SK-N-SH treated with all-trans-retinoic acid at 6 μM for 48 hours (cell line): ENCODE measurements at regions not wholly inside any gene's neighbourhood (a gene's known extent, or its start where the extent isn't known, plus 50 kb on each side); places are given as distances from the start of the nearest gene placed in this dataset.

Experiments
- ATAC-seq: fragments of 200-7000 bp; cut with Tn5 transposase; 3 replicates; pipeline ENCODE4 v1.9.1; 2020; ENCODE audit warnings: mild to moderate bottlenecking, moderate library complexity
- BACH2 ChIP-seq: fragments of 250-450 bp; sonication (Bioruptor Pico); IDR thresholded peaks from 2 replicates; pipeline ENCODE4 v1.9.0; 2021; ENCODE audit warnings: mild to moderate bottlenecking, borderline replicate concordance
- CSDC2 ChIP-seq: fragments of 250-450 bp; sonication (Bioruptor Pico); IDR thresholded peaks from 2 replicates; pipeline ENCODE4 v1.5.0; 2020; ENCODE audit warnings: mild to moderate bottlenecking, moderate library complexity
- ESRRG ChIP-seq: fragments of 250-450 bp; sonication (Bioruptor Pico); IDR thresholded peaks from 2 replicates; pipeline ENCODE4 v1.6.1; 2021; ENCODE audit warnings: mild to moderate bottlenecking
- GLIS3 ChIP-seq: fragments of 250-450 bp; sonication (Bioruptor Pico); IDR thresholded peaks from 2 replicates; pipeline ENCODE4 v1.5.0; 2020; ENCODE audit warnings: mild to moderate bottlenecking, moderate library complexity
- ISL1 ChIP-seq: fragments of 250-450 bp; sonication (Bioruptor Pico); IDR thresholded peaks from 2 replicates; pipeline ENCODE4 v2.1.2; 2022; ENCODE audit warnings: mild to moderate bottlenecking, moderate library complexity
- OSR1 ChIP-seq: fragments of 250-450 bp; sonication (Bioruptor Pico); IDR thresholded peaks from 2 replicates; pipeline ENCODE4 v1.8.0; 2022; ENCODE audit warnings: moderate library complexity, mild to moderate bottlenecking, inconsistent platforms
- POU6F1 ChIP-seq: fragments of 250-450 bp; sonication (Bioruptor Pico); IDR thresholded peaks from 2 replicates; pipeline ENCODE4 v1.8.0; 2021; ENCODE audit warnings: low read depth, mild to moderate bottlenecking, moderate library complexity, borderline replicate concordance
- RARB ChIP-seq: fragments of 250-450 bp; sonication (Bioruptor Pico); IDR thresholded peaks from 2 replicates; pipeline ENCODE4 v1.8.0; 2021; ENCODE audit warnings: mild to moderate bottlenecking, moderate library complexity
- SNAI2 ChIP-seq: fragments of 250-450 bp; sonication (Bioruptor Pico); IDR thresholded peaks from 2 replicates; pipeline ENCODE4 v1.5.0; 2020; ENCODE audit warnings: mild to moderate bottlenecking, moderate library complexity
- TCF4 ChIP-seq: fragments of 250-450 bp; sonication (Bioruptor Pico); IDR thresholded peaks from 2 replicates; pipeline ENCODE4 v1.8.0; 2021; ENCODE audit warnings: mild to moderate bottlenecking, moderate library complexity, borderline replicate concordance
- TOX ChIP-seq: fragments of 250-450 bp; sonication (Bioruptor Pico); IDR thresholded peaks from 2 replicates; pipeline ENCODE4 v1.8.0; 2021; ENCODE audit warnings: mild to moderate bottlenecking, moderate library complexity, borderline replicate concordance
- ZC3H10 ChIP-seq: fragments of 250-450 bp; sonication (Bioruptor Pico); IDR thresholded peaks from 2 replicates; pipeline ENCODE4 v1.5.1; 2021; ENCODE audit warnings: mild to moderate bottlenecking, moderate library complexity
- ZFP3 ChIP-seq: fragments of 250-450 bp; sonication (Bioruptor Pico); IDR thresholded peaks from 2 replicates; pipeline ENCODE4 v1.5.0; 2020; ENCODE audit warnings: mild to moderate bottlenecking, moderate library complexity
- ZFP30 ChIP-seq: fragments of 450-650 bp; formaldehyde crosslinking; IDR thresholded peaks from 2 replicates; pipeline ENCODE4 v1.5.0; 2022; ENCODE audit warnings: mild to moderate bottlenecking, moderate library complexity
- ZNF565 ChIP-seq: fragments of 450-650 bp; formaldehyde crosslinking; conservative IDR thresholded peaks from 2 replicates; pipeline ENCODE4 v1.5.0; 2020; ENCODE audit warnings: low read depth, mild to moderate bottlenecking, moderate library complexity
- ZNF70 ChIP-seq: fragments of 450-650 bp; formaldehyde crosslinking; IDR thresholded peaks from 2 replicates; pipeline ENCODE4 v1.5.0; 2020; ENCODE audit warnings: mild to moderate bottlenecking, moderate library complexity
- ZNF8 ChIP-seq: fragments of 450-650 bp; formaldehyde crosslinking; IDR thresholded peaks from 2 replicates; pipeline ENCODE4 v1.5.0; 2020; ENCODE audit warnings: mild to moderate bottlenecking, moderate library complexity
- TF ChIP-seq, protein P1 (sequence below): fragments of 250-450 bp; sonication (Bioruptor Pico); IDR thresholded peaks from 2 replicates; pipeline ENCODE4 v1.8.0; 2020; ENCODE audit warnings: mild to moderate bottlenecking, moderate library complexity, borderline replicate concordance
- TF ChIP-seq, protein P2 (sequence below): fragments of 250-450 bp; sonication (Bioruptor Pico); IDR thresholded peaks from 2 replicates; pipeline ENCODE4 v1.5.0; 2020; ENCODE audit warnings: mild to moderate bottlenecking, moderate library complexity
- TF ChIP-seq, protein P3 (sequence below): fragments of 250-450 bp; sonication (Bioruptor Pico); IDR thresholded peaks from 2 replicates; pipeline ENCODE4 v1.5.1; 2021; ENCODE audit warnings: mild to moderate bottlenecking, moderate library complexity
- TF ChIP-seq, protein P4 (sequence below): fragments of 250-450 bp; sonication (Bioruptor Pico); IDR thresholded peaks from 2 replicates; pipeline ENCODE4 v1.5.1; 2020; ENCODE audit warnings: low read depth, mild to moderate bottlenecking, moderate library complexity

DNA sequence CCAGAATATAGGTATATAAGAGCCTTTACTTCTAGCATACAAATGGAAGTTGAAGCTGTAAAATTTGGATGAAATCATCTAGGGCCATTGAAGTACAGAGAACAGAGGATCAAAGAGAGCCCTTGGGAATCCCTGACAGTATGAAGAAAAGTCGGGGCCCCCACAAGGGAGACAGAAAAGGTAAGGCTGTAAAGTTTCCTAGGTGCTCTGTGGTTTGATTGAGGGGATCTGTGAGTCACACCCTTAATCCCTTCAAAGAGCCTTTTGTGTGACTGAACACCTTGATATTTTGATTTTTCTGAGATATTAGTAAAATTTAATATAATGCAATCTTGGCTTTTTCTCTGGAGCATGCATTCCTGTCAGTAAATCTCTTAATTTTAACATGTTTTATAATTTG lies 961.7 kb upstream of the TMEFF2 start:
- no peak for ATAC-seq
- no peak for TF ChIP-seq ESRRG (CRISPR knock-in tag)
- TF ChIP-seq POU6F1 (CRISPR knock-in tag) = no peak
- no peak for TF ChIP-seq BACH2 (CRISPR knock-in tag)
- no peak for TF ChIP-seq ZC3H10 (CRISPR knock-in tag)
- no peak for TF ChIP-seq ZFP30
- no peak for TF ChIP-seq TOX (CRISPR knock-in tag)
- TF ChIP-seq, protein P1, sequence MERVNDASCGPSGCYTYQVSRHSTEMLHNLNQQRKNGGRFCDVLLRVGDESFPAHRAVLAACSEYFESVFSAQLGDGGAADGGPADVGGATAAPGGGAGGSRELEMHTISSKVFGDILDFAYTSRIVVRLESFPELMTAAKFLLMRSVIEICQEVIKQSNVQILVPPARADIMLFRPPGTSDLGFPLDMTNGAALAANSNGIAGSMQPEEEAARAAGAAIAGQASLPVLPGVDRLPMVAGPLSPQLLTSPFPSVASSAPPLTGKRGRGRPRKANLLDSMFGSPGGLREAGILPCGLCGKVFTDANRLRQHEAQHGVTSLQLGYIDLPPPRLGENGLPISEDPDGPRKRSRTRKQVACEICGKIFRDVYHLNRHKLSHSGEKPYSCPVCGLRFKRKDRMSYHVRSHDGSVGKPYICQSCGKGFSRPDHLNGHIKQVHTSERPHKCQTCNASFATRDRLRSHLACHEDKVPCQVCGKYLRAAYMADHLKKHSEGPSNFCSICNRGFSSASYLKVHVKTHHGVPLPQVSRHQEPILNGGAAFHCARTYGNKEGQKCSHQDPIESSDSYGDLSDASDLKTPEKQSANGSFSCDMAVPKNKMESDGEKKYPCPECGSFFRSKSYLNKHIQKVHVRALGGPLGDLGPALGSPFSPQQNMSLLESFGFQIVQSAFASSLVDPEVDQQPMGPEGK (CRISPR knock-in tag) = no peak
- TF ChIP-seq TCF4 = no peak
- no peak for TF ChIP-seq GLIS3 (CRISPR knock-in tag)
- TF ChIP-seq OSR1 (CRISPR knock-in tag) = no peak
- TF ChIP-seq ZNF8 (CRISPR knock-in tag) = no peak
- TF ChIP-seq ISL1 (CRISPR knock-in tag) = no peak
- TF ChIP-seq RARB (CRISPR knock-in tag) = no peak

GRCh38 chr2:193154076-193154475 lies 959.3 kb upstream of the TMEFF2 start:
- ATAC-seq = no peak
- TF ChIP-seq, protein P2, sequence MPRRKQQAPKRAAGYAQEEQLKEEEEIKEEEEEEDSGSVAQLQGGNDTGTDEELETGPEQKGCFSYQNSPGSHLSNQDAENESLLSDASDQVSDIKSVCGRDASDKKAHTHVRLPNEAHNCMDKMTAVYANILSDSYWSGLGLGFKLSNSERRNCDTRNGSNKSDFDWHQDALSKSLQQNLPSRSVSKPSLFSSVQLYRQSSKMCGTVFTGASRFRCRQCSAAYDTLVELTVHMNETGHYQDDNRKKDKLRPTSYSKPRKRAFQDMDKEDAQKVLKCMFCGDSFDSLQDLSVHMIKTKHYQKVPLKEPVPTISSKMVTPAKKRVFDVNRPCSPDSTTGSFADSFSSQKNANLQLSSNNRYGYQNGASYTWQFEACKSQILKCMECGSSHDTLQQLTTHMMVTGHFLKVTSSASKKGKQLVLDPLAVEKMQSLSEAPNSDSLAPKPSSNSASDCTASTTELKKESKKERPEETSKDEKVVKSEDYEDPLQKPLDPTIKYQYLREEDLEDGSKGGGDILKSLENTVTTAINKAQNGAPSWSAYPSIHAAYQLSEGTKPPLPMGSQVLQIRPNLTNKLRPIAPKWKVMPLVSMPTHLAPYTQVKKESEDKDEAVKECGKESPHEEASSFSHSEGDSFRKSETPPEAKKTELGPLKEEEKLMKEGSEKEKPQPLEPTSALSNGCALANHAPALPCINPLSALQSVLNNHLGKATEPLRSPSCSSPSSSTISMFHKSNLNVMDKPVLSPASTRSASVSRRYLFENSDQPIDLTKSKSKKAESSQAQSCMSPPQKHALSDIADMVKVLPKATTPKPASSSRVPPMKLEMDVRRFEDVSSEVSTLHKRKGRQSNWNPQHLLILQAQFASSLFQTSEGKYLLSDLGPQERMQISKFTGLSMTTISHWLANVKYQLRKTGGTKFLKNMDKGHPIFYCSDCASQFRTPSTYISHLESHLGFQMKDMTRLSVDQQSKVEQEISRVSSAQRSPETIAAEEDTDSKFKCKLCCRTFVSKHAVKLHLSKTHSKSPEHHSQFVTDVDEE (CRISPR knock-in tag) = no peak
- TF ChIP-seq ZNF70 (no peak), SNAI2 (CRISPR knock-in tag) (no peak), ZFP30 (no peak), ZFP3 (no peak), POU6F1 (CRISPR knock-in tag) (no peak), ZNF565 (CRISPR knock-in tag) (no peak), BACH2 (CRISPR knock-in tag) (no peak), OSR1 (CRISPR knock-in tag) (no peak), ZC3H10 (CRISPR knock-in tag) (no peak), TOX (CRISPR knock-in tag) (no peak), RARB (CRISPR knock-in tag) (no peak), ZNF8 (CRISPR knock-in tag) (no peak), TCF4 (no peak), ISL1 (CRISPR knock-in tag) (no peak), CSDC2 (CRISPR knock-in tag) (no peak), GLIS3 (CRISPR knock-in tag) (no peak)
- TF ChIP-seq, protein P3, sequence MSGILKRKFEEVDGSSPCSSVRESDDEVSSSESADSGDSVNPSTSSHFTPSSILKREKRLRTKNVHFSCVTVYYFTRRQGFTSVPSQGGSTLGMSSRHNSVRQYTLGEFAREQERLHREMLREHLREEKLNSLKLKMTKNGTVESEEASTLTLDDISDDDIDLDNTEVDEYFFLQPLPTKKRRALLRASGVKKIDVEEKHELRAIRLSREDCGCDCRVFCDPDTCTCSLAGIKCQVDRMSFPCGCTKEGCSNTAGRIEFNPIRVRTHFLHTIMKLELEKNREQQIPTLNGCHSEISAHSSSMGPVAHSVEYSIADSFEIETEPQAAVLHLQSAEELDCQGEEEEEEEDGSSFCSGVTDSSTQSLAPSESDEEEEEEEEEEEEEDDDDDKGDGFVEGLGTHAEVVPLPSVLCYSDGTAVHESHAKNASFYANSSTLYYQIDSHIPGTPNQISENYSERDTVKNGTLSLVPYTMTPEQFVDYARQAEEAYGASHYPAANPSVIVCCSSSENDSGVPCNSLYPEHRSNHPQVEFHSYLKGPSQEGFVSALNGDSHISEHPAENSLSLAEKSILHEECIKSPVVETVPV (CRISPR knock-in tag) = no peak
- TF ChIP-seq, protein P1 (CRISPR knock-in tag) = no peak
- TF ChIP-seq, protein P4, sequence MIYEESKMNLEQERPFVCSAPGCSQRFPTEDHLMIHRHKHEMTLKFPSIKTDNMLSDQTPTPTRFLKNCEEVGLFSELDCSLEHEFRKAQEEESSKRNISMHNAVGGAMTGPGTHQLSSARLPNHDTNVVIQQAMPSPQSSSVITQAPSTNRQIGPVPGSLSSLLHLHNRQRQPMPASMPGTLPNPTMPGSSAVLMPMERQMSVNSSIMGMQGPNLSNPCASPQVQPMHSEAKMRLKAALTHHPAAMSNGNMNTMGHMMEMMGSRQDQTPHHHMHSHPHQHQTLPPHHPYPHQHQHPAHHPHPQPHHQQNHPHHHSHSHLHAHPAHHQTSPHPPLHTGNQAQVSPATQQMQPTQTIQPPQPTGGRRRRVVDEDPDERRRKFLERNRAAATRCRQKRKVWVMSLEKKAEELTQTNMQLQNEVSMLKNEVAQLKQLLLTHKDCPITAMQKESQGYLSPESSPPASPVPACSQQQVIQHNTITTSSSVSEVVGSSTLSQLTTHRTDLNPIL (CRISPR knock-in tag) = no peak
- TF ChIP-seq, all 23 proteins: peak for 0
